GM21447 (cell line): ENCODE measurements at regions not wholly inside any gene's neighbourhood (a gene's known extent, or its start where the extent isn't known, plus 50 kb on each side); places are given as distances from the start of the nearest gene placed in this dataset.

Experiments
- ATAC-seq: cut with Tn5 transposase; IDR thresholded peaks from one replicate; pipeline ENCODE4 v1.9.1; 2021; ENCODE audit not compliant: unreplicated experiment

DNA sequence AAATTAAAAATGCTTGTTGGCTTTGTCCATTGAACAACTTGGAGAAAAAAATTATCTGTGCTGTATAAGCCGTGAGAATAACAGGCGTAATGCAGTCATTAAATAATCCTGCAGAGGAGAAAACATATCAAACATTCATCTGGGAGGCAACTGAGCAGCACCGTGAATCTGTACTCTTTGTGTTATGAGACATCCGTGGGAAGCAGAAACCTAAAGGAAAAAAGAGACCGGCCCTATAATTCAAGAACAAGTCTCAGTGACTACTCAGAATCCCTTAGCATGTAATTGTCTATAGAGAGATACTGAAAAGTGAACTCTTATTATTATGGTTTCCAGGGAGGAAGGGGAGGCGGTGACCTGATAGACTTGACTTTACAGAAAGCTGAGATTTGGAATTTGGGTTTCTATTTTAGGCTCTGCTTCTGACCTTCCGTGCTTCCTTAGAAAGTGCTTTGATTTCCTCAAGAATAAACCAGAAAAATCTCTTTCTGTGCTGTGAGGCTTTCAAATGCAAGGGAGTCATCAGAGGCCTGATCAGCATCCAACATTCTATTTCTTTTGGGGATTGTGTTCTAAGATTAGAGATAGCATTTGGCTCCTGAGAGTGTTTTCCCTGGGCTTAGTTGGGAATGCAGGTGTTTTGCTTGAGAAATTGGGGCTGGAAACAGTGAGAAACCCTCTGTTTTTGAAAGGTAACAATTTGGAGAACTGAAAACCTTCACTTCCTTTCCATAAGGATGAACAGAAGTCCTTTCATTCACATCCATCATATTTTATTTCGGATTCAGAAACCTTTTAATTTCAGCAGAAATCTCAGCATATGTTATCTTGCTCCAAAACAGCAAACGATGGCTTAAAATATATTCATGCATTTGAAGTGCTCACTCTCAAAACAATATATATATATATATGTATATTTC, 296.7 kb downstream of the CSNK1G3 start:
- no peak for ATAC-seq

DNA sequence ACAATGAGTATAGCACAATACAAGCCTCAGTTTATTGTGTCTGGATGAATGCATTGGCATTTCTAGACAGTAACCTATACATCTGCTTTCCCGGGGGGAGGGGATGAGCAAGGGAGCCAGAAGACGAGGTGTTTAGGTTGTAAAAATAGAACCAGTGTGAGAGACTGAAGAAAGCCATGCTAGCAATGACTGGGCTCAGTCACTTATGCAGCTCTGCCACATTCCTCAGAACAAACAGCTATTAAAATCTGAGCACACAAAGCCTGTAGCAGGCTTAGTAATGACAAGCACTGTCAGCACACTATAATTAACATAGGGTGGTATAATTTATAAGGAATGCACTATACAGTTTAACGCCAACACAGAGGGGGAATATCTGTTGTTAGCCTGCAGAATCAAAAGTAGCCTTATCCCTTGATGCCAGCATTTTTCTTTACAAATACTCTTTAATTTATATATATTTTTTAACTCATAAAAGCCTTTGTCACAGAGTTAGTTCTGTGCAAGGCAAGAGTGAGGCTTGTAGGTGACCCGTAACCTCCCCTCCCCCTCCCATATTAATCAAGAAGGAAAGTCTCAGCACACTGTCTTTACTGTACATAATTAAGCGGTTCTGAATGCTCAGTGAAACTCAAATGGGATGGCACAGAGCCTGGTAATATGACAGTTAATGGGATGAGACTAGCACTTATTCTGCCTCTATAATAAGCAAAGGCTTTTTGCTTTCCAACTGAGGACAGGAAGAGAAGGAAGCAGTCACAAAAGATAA, 295.4 kb downstream of the CSNK1G3 start:
- no peak for ATAC-seq

DNA sequence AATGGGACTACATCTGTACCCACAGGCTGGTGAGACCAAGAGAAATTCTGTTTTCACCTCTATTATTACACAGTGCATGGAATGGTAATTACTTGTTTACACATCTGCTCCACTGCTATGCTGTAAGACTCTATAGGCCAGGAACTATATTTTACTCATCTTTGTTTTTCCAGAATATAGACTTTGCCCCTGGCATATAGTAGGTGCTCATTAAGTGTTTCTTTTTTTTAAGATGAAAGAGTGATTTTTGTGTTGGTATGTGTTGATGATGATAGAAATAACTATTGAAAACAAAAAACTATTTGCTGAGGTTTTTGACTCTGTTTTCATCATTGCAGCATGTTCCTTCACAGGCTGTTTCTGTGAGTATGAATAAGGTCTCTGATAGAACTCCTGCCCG, 294.7 kb downstream of the CSNK1G3 start:
- ATAC-seq, result no peak

DNA sequence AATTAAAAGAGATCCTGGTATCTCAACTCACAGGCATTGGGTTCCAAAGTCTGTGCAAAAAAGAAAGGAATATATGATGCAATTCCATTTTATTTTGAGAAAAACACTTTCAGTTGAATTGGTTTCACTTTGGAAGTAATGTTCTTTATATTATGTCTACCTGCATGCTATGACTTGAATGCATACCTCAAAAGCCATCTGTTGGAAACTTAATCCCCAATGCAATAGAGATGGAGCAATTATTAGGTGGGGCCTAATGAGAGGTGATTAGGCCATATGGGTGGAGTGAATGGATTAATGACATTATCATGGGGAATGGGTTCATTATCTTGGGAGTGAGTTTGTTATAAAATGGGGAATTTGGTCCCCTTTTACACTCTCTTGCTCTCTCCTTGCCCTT, 293.3 kb downstream of the CSNK1G3 start:
- ATAC-seq, result no peak

DNA sequence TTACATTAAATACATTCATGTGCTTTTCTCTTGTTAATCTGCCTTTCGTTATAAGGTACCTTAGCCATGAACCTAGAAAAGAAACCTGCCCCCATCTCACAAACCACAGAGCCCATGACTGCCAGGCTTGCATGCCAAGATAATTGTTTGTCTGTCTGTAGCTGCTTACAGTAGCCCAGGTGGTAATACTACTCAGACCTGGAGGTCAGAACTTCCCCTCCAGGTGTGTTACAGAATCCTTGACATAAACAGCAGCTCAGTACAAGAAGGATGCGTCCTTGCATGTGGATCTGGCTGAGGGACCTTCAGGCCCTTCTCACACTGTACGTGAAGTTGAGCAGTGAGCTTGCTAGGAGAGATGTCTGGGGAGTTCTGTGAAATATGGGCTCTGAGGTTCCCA, 291.4 kb downstream of the CSNK1G3 start:
- ATAC-seq, result no peak

DNA sequence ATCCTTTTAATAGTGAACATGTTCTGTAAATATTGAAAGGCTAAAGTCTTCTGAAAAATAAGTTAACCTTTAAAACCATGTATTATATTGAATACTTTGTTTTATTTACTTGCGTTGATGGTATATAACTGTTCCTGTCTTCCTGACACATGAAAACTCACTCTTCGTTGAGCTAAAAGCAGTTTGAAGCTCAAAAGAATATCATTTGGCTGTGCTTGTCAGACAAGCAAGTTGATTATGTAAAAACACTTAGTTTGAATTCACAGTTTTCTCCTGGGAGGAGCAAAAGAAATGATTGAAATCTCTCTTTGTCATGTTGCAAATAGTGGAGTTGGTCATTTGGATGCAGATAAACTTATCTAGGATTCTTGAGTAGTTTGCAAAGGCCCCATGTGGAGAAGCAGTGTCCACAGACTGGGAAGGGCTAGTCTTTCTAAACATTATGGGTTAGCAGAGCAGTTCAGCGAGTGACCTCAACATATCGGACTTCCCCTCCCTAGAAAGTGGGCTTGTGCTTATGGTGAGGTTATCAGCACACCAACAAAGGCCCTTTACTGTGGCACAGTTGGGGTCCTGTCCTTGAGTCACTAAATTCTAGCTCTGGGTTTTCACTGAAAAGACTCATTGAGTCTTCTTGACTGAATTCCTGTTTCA, 290.4 kb downstream of the CSNK1G3 start:
- ATAC-seq, result no peak

DNA sequence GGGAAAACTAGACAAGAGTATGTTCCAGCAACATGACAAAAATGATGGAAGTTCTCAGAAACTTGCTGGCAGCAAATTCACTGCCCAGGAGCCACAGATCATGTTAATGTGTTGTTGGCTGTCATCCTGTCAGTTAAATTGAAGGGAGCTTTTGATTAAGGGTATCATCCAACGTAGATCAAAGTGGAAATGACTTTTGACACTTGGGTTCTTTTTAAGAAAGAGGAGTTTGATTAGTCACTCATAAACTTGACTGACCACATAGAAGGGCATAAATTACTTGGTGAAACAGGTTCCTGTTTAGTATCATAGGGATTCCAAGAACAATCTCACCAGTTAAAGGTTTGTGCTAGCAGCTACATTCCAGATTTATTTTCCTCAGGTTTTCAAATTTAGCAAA, 288.7 kb downstream of the CSNK1G3 start:
- ATAC-seq, result no peak

DNA sequence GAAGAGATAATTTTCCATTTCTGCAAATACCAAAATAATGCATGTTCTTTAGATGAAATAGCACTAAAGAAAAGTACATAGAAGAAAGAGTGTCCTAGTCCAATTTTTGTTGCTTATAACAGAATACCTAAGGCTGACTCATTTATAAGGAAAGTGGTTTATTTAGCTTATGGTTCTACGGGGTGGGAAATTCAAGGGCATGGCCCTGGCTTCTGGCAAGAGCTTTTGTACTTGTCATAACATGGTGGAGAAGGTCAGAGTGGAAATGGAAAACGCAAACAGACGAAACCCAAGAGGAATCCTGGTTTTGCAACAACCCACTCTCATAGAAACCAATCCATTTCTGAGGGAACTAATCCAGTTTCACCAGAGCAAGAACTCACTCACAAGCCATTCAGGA, 283.7 kb downstream of the CSNK1G3 start:
- no peak for ATAC-seq

DNA sequence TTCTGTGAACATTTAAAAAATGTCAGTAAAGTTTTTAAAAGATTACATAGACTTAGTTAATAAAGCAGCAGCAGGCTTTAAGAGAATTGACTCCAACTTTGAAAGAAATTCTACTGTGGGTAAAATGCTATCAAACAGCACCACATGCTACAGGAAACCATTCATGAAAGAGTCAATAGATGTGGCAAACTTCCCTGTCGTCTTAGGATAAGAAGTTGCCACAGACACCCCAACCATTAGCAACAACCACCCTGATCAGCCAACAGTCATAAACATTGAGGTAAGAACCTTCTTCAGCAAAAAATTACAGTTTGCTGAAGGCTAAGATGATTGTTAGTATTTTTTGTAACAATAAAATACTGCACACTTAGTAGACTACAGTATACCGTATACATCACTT, 278.2 kb downstream of the CSNK1G3 start:
- no peak for ATAC-seq

DNA sequence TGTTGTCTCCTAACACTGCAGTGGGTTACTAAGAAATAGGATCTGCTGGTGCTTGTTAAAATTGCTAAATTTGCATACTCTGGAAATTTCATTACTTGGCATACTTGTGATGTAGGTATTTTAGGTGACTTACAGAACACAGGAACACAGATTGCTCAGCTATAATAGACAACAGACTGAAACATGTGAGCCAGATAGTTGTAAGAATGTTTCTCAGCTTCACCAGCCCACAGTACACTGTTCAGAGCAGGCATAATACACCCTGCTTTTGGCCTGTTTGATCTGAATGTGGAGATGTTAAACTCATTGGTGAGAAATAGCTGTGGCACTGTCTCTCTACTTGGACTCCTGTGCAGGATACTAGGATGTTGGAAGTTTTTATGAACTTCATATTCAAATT, 275.7 kb downstream of the CSNK1G3 start:
- no peak for ATAC-seq

DNA sequence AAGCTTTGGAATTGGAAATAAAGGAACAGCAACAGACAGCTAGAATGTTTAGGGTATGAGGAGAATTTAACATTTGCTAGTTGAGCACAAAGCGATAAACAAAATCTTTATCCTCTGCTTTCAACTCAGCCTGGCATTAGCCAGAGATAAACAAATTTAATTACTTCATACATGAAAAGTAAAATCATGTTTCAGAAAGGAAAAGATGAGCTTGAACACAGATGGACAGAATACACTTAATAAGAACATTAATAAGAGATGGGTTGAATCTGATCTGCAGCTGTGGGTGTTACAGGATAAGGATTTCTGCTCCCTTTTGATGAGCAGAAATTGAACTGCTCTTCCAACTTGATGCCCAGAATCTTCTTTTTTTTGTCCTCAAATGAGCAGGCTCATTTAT, 275.2 kb downstream of the CSNK1G3 start:
- no peak for ATAC-seq

DNA sequence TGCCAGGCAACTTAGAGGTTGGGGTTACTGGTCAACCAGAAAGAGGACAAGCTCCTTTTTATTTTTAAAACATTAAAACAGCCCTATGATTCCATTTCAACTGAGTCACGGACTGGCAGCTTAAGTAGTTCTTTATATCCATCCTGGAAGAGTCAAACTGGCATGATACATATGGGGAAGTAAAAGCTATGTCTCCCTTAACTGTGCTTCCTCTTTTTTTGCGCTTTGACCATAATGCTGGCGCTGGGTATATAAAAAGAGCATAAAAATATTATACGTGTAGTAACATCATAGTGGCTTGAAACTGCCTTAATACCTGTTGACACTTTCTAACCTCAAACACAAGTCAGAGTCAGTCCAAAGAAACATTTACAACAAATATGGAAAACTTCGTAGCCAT, 274.4 kb downstream of the CSNK1G3 start:
- ATAC-seq, result no peak

DNA sequence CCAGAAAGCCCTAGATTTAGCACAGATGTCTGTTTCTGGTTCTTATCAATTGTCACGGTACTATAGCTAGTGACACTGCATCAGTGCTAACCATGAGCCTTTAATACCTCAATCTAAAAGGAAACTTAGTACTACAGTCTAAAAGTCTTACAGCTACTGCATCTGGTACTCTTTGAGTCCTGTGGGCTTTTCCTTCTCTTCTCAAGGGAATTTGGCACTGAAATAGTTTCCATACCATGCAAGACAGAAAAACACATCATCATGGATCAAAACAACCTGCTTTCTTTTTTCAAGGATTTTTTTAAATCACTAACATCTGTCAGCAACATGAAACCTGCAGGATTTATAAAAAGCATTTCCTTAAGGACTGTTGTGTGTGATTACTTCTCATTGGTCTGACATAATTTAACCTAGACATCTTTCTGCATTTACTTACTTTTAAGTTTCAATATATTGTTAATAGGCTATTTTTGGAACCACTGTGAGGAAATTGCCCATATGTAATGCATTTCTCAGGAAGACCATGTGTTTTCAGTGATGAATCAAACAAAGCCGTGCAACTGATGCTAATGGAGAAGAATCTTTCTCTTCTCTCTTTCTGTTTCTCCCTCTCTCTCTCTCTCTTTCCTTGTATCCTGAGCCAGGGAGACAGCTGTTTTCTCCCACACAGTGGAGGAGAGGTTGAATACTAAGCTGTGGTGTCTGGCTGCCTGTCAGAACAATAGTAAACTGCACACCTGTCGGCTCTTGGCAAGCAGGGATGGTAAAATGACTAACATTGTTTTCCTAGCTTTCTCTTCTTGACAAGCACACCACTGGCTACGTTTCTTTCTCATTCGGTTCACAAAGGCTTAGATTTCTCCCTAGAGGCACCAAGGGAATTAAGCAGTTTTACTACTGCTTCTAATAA, 273.4 kb downstream of the CSNK1G3 start:
- ATAC-seq, result no peak

DNA sequence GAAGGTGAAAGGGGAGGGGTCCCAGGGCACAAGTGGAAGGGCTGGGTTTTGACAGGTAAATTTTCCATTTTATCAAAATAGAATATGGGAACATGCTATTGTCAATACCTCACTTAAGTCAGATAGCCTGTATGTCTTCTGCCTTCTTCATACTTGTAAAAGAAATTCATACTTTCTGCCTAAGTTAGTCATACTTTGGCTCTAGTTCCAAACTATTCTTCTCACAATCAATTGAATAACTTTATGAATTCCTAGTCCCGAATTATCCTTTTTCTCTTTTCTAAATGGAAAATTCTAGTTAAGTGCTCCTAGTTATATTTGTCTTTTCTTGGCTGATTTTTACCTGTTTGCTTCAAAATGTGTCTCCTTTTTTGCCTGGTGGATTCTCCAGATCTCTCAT, 271.4 kb downstream of the CSNK1G3 start:
- no peak for ATAC-seq

DNA sequence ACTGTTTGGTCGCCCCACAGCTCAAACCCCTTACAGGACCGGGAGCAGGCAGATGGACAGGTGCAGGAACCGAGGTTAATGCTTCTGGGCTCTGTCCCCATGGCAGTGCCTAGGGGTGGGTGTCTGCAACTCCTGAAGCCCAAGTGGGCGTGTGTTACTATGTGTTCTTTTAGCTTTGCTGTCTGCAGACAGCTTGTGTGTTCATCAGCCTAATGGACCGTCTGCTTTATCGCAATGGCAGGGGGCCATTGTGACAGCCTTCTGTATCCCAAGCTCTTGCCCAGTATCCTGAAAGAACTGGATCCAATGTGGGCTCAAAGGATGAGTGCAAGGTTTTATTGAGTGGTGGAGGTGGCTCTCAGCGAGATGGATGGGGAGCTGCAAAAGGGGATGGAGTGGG, 266.7 kb downstream of the CSNK1G3 start:
- no peak for ATAC-seq

DNA sequence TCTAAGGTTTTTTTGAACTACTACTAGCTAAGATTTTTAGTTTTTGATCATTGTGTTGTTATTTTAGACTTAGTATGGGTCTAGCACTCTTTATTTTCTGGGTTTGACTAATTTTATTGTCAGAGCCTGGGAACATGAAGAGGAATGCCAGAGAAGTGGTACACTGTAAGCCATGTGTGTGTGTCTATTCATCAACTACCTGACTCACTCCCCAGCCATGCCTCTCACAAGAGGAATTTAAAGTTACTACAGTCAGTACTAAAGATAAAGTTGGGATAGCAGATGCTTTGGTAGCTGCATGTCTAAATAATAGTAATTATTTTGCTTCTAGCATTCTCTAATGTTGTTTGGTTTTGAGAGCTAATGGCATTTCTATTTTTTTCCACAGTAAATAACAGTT, 264.8 kb downstream of the CSNK1G3 start:
- ATAC-seq, result no peak

DNA sequence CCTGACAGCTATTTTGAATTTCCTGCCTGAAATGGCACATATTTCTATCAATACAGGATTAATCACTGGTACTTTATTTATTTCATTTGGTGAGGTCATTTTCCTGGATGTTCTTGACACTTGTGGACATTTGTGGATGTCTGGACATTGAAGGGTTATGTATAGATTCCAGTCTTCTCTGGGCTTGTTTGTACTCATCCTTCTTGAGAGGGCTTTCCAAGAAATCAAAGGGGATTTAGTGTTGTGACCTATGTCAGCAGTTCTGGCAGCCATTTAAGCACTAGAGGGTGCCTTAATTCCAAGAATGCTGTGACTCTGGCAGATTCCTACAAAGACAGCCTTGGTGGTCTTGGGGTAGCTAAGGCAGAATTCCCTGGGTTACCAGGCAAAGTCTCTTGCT, 259.7 kb downstream of the CSNK1G3 start:
- ATAC-seq, result no peak

DNA sequence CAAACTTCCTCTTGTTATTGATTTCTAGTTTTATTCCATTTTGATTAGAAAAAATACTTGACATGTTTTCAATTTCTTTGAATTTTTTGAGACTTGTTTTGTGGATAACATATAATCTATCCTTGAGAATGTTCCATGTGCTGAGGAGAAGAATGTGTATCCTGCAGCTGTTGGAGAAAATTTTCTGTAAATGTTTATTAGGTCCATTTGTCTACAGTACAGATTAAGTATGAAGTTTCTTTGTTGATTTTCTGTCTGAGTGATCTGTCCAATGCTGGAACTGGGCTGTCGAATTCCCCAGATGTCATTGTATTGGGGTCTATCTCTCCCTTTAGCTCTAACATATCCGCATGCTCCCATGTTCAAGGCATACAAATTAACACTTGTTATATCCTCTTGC, 251.2 kb downstream of the CSNK1G3 start:
- no peak for ATAC-seq

DNA sequence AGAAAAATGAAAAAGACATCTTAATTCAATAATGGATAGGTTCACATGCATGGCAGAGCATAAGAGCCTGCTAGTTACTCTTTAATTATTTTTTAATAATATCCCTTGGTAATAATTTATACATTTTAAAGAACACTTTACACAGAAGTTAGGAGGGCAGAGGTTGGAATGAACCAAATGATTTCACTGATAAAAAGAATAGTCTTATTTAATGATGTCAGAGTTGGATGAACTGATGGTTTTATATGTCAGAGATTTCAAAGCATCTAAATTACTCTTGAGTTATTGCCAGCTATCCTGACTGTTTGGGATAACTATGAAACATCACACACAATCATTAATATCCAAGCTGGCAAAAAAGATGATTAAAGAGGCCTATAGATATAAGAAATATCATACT, 244.8 kb downstream of the CSNK1G3 start:
- no peak for ATAC-seq

DNA sequence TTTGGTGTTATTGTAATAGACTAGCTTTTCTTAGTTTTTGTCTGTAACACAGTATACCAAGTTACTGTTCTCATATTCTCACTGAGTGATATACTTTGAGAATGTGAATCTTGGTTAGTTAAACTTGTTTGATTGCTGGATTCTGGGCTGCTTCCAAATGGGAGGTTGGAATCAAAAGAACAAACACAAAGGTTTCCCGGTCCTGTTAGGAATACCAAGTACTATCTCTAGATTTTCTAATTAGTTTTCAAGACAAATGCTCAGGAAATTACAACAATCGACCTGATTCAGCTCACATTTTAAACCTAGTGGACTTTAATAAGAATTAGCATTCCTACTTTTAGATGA, 244.3 kb downstream of the CSNK1G3 start:
- no peak for ATAC-seq
